ENCODE measurements at regions not wholly inside any gene's neighbourhood (a gene's known extent, or its start where the extent isn't known, plus 50 kb on each side); places are given as distances from the start of the nearest gene placed in this dataset.

GRCh38 chr15:67892559-67893377, 52.9 kb upstream of the RNU6-1 start:
- H3K79me2 ChIP-seq, result no peaks in the 10 kb centered on the region
- H3K36me3 ChIP-seq (ENCODE audit: control insufficient read depth, insufficient read depth, low read length), result no peaks in the 10 kb centered on the region
- H3K9me3 ChIP-seq (ENCODE audit: control insufficient read depth, low read length), result no peaks in the 10 kb centered on the region
- H3K27me3 ChIP-seq (ENCODE audit: control insufficient read depth, insufficient read depth, low read length), result no peaks in the 10 kb centered on the region
- no peak overlapping the region for H3K9ac ChIP-seq
- no peak for TF ChIP-seq CTCF (IDR thresholded peaks at IDR 0.05)
- no peak overlapping the region for H3K4me3 ChIP-seq (ENCODE audit: low read depth, low read length)
- no peak overlapping the region for H2AFZ ChIP-seq
- H3K4me2 ChIP-seq (ENCODE audit: low read length), result no peak overlapping the region
- no peak overlapping the region for H3K27ac ChIP-seq
- H3K4me1 ChIP-seq, result no peaks in the 10 kb centered on the region

- Histone ChIP-seq H3K36me3 (ENCODE audit: control insufficient read depth, insufficient read depth, low read length) (no peaks in the 10 kb centered on the region), H3K9ac (no peak overlapping the region), H3K4me2 (ENCODE audit: low read length) (no peak overlapping the region), H3K27ac (no peak overlapping the region), H2AFZ (no peak overlapping the region), H3K9me3 (ENCODE audit: control insufficient read depth, low read length) (no peaks in the 10 kb centered on the region), H3K79me2 (no peaks in the 10 kb centered on the region), H3K4me3 (ENCODE audit: low read depth, low read length) (no peak overlapping the region), H3K27me3 (ENCODE audit: control insufficient read depth, insufficient read depth, low read length) (no peaks in the 10 kb centered on the region), H3K4me1 (no peaks in the 10 kb centered on the region)
- no peak for TF ChIP-seq CTCF (IDR thresholded peaks at IDR 0.05)
Observed at GRCh38 chr15:67895237-67895636, 55.4 kb upstream of the RNU6-1 start.

GRCh38 chr15:67897646-67898339, 57.9 kb upstream of the RNU6-1 start:
- no peak for TF ChIP-seq CTCF (IDR thresholded peaks at IDR 0.05)
- no peaks in the 10 kb centered on the region for H3K4me1 ChIP-seq
- H3K79me2 ChIP-seq, result no peaks in the 10 kb centered on the region
- H3K27me3 ChIP-seq (ENCODE audit: control insufficient read depth, insufficient read depth, low read length), result no peaks in the 10 kb centered on the region
- H3K9me3 ChIP-seq (ENCODE audit: control insufficient read depth, low read length), result no peaks in the 10 kb centered on the region
- H3K9ac ChIP-seq, result no peak overlapping the region
- no peaks in the 10 kb centered on the region for H3K36me3 ChIP-seq (ENCODE audit: control insufficient read depth, insufficient read depth, low read length)
- H3K4me2 ChIP-seq (ENCODE audit: low read length), result no peak overlapping the region
- no peak overlapping the region for H3K27ac ChIP-seq
- H2AFZ ChIP-seq, result no peak overlapping the region
- no peak overlapping the region for H3K4me3 ChIP-seq (ENCODE audit: low read depth, low read length)

GRCh38 chr15:67899596-67900283, 59.9 kb upstream of the RNU6-1 start:
- H3K36me3 ChIP-seq (ENCODE audit: control insufficient read depth, insufficient read depth, low read length), result no peaks in the 10 kb centered on the region
- no peak overlapping the region for H3K4me2 ChIP-seq (ENCODE audit: low read length)
- no peaks in the 10 kb centered on the region for H3K4me1 ChIP-seq
- H3K9ac ChIP-seq, result no peak overlapping the region
- H3K79me2 ChIP-seq, result no peaks in the 10 kb centered on the region
- no peak overlapping the region for H3K27ac ChIP-seq
- no peaks in the 10 kb centered on the region for H3K9me3 ChIP-seq (ENCODE audit: control insufficient read depth, low read length)
- H2AFZ ChIP-seq, result no peak overlapping the region
- H3K4me3 ChIP-seq (ENCODE audit: low read depth, low read length), result no peak overlapping the region
- no peak for TF ChIP-seq CTCF (IDR thresholded peaks at IDR 0.05)
- H3K27me3 ChIP-seq (ENCODE audit: control insufficient read depth, insufficient read depth, low read length), result no peaks in the 10 kb centered on the region

Data from parathyroid adenoma (tissue), 2 donors.